ENCODE measurements at regions not wholly inside any gene's neighbourhood (a gene's known extent, or its start where the extent isn't known, plus 50 kb on each side); places are given as distances from the start of the nearest gene placed in this dataset.

GRCh38 chr13:62433660-62434059 lies 1018.0 kb upstream of the PCDH20 start:
- TF ChIP-seq CTCF (IDR thresholded peaks at IDR 0.05): no peak
- TF ChIP-seq POLR2A (IDR thresholded peaks at IDR 0.05): no peak
